Fibroblast of mammary gland (primary cell): ENCODE measurements at regions not wholly inside any gene's neighbourhood (a gene's known extent, or its start where the extent isn't known, plus 50 kb on each side); places are given as distances from the start of the nearest gene placed in this dataset.

Source experiments
- DNase-seq: peaks from one replicate; pipeline ENCODE4 v3.0.0-alpha.2; 2010; ENCODE audit warnings: low read depth
- H3K4me3 ChIP-seq: 2 replicates; pipeline ENCODE4 v1.5.1; 2011; ENCODE audit warnings: low read depth, mild to moderate bottlenecking, low read length, moderate library complexity; ENCODE audit not compliant: control insufficient read depth
- CTCF ChIP-seq: conservative IDR thresholded peaks from 2 replicates; pipeline ENCODE4 v1.5.1; 2011; ENCODE audit warnings: low read depth, low read length, inconsistent platforms; ENCODE audit not compliant: control insufficient read depth, insufficient read depth

GRCh38 chr5:103617913-103618312, 55.3 kb upstream of the NUDT12 start:
- no peak for TF ChIP-seq CTCF
- H3K4me3 ChIP-seq = no peak overlapping the region
- no peak for DNase-seq

DNA sequence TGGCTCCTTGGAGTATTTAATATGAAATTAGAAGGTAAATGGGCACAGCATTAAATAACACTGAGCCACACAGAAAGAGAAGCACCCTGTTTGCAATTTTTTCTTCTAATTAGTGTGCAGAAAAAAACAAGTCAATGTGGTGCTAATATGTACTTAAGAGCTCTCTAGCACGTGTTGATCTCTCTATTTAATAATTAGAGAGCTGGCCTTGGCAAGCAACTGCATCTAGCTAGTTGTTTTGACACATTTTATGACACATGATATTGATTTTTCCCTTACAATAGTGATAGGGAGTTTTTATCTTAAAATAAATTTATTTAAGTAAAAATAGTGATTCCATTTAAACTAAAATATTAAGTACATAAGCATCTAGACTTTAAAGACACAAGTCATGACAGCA, 54.5 kb upstream of the NUDT12 start:
- TF ChIP-seq CTCF = no peak
- no peak for DNase-seq
- H3K4me3 ChIP-seq = no peak overlapping the region

DNA sequence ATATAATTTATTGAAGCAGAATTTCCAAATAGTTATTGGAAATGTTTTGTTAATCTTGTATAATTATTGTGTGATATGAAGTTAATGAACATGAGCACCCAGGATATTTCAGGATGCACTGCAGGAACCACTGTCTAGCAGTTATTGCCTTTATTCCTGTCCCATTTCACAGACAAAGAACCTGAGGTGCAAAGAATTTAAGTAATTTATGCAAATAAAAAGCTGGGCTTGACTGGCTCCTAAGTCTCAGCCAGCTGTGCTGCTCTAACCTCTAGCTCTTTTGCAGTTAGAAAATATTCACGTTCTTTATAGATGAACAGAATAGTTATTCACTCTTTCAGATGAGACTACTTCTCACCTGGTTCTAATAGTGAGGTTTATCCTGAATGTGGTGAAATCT, 50.0 kb upstream of the NUDT12 start:
- TF ChIP-seq CTCF = no peak
- H3K4me3 ChIP-seq = no peak overlapping the region
- DNase-seq = no peak
